WERI-Rb-1 (cell line): ENCODE measurements at regions not wholly inside any gene's neighbourhood (a gene's known extent, or its start where the extent isn't known, plus 50 kb on each side); places are given as distances from the start of the nearest gene placed in this dataset.

Source experiments
- DNase-seq: peaks from one replicate; pipeline ENCODE4 v3.0.0-alpha.2; 2020
- H3K27ac ChIP-seq: fragments of 250-450 bp; sonication (Bioruptor Pico); 2 replicates; pipeline ENCODE4 v1.5.1; 2020; ENCODE audit warnings: mild to moderate bottlenecking, moderate library complexity
- H3K27me3 ChIP-seq: fragments of 250-450 bp; sonication (Bioruptor Pico); 2 replicates; pipeline ENCODE4 v1.5.1; 2021; ENCODE audit warnings: mild to moderate bottlenecking, low read depth, moderate library complexity; ENCODE audit not compliant: insufficient read depth, severe bottlenecking
- H3K36me3 ChIP-seq: fragments of 250-450 bp; sonication (Bioruptor Pico); 2 replicates; pipeline ENCODE4 v1.5.1; 2020; ENCODE audit warnings: mild to moderate bottlenecking, moderate library complexity
- H3K4me3 ChIP-seq: 2 replicates; pipeline ENCODE4 v1.5.1; 2011; ENCODE audit warnings: low read depth, mild to moderate bottlenecking, control low read depth, low read length
- H3K9me3 ChIP-seq: fragments of 250-450 bp; sonication (Bioruptor Pico); 2 replicates; pipeline ENCODE4 v1.5.1; 2021; ENCODE audit warnings: mild to moderate bottlenecking, moderate library complexity; ENCODE audit not compliant: severe bottlenecking
- TF ChIP-seq, protein P1 (sequence below): IDR thresholded peaks from 2 replicates; pipeline ENCODE4 v1.5.1; 2011; ENCODE audit warnings: low read depth, mild to moderate bottlenecking, control low read depth, inconsistent platforms, low read length

DNA sequence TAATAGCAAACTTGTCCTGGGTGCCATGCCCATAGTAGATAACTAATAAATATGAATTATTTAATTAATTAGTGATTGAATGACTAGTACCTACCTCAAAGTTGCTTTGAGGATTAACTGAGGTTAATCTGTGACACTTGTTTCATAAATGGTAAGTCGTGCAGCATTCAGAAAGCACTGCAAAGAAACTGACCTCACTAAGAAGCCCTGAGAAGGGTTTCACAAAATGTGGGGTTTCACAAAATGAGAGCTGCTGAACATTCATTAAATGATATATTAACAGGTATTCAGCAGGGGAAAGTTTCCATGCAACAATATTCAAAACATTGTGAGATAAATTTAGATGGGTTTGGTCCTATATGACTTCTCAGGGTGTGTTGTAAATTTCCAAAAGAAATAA, 236.2 kb downstream of the OSR1 start:
- no peaks in the 10 kb centered on the region for H3K36me3 ChIP-seq
- H3K27ac ChIP-seq: no peak overlapping the region
- TF ChIP-seq, protein P1, sequence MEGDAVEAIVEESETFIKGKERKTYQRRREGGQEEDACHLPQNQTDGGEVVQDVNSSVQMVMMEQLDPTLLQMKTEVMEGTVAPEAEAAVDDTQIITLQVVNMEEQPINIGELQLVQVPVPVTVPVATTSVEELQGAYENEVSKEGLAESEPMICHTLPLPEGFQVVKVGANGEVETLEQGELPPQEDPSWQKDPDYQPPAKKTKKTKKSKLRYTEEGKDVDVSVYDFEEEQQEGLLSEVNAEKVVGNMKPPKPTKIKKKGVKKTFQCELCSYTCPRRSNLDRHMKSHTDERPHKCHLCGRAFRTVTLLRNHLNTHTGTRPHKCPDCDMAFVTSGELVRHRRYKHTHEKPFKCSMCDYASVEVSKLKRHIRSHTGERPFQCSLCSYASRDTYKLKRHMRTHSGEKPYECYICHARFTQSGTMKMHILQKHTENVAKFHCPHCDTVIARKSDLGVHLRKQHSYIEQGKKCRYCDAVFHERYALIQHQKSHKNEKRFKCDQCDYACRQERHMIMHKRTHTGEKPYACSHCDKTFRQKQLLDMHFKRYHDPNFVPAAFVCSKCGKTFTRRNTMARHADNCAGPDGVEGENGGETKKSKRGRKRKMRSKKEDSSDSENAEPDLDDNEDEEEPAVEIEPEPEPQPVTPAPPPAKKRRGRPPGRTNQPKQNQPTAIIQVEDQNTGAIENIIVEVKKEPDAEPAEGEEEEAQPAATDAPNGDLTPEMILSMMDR: no peak
- H3K27me3 ChIP-seq: peaks cover 90% of the 10 kb centered on the region
- H3K4me3 ChIP-seq: no peak overlapping the region
- no peaks in the 10 kb centered on the region for H3K9me3 ChIP-seq
- no peak for DNase-seq

DNA sequence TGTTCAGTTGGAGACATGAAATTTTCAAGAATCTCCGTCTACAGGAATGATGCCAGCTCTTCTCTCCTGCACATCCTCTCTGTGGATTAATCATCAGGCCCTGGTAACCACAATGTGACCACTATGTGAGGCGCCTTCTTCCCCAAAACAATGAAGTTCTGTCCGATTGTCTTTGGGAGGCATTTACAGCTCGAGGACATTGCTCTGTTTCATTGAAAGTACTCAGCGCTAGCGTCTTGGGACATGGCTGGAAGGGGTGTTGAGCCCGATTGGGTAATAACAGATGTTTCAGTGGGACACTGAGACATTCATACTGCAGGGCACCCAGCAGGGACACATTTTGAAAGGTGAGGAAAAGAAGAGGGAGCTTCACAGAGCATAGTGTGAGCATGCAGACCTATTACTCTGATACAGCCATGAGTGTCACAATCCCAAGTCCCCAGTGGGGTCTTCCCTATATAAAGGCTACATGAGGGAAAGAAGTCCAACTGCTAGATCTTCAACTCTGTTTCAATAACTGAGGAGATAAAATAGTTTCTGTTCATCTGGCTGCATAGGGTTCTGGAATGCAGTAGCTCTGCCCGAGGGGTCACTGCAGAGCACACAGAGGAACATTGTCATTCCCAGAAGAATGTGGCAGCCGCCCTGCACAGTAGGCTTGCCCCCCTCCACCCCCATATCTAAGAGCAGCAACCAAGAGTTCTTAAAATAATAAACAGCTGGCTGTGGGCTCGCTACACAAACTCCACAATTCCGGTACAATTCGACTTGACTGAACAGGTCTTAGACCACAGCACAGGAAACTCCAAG, 237.3 kb downstream of the OSR1 start:
- H3K27ac ChIP-seq: no peak overlapping the region
- no peak for DNase-seq
- TF ChIP-seq, protein P1: no peak
- no peaks in the 10 kb centered on the region for H3K36me3 ChIP-seq
- H3K4me3 ChIP-seq: no peak overlapping the region
- H3K27me3 ChIP-seq: peaks cover 84% of the 10 kb centered on the region
- no peaks in the 10 kb centered on the region for H3K9me3 ChIP-seq

DNA sequence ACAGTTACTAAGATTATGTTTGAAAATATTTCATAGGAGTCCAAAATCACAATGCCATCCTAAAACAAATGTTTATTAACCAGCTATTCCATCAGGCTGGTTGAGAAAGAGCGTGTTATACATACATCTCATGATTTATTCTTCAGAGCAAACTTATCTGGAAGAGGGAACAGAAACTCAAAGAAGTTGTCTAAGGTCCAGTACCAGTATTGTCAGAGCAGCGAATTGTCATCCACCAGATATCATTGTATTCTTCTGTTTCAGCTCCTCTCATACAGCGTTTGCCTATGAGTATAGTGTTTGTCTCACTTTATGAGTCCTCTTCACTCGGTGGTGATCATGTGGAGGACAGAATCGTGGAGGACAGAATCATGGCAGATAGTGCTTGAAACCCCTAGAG, 238.2 kb downstream of the OSR1 start:
- DNase-seq: no peak
- TF ChIP-seq, protein P1: no peak
- Histone ChIP-seq H3K27me3 (peaks cover 84% of the 10 kb centered on the region), H3K9me3 (no peaks in the 10 kb centered on the region), H3K4me3 (no peak overlapping the region), H3K27ac (no peak overlapping the region), H3K36me3 (no peaks in the 10 kb centered on the region)

DNA sequence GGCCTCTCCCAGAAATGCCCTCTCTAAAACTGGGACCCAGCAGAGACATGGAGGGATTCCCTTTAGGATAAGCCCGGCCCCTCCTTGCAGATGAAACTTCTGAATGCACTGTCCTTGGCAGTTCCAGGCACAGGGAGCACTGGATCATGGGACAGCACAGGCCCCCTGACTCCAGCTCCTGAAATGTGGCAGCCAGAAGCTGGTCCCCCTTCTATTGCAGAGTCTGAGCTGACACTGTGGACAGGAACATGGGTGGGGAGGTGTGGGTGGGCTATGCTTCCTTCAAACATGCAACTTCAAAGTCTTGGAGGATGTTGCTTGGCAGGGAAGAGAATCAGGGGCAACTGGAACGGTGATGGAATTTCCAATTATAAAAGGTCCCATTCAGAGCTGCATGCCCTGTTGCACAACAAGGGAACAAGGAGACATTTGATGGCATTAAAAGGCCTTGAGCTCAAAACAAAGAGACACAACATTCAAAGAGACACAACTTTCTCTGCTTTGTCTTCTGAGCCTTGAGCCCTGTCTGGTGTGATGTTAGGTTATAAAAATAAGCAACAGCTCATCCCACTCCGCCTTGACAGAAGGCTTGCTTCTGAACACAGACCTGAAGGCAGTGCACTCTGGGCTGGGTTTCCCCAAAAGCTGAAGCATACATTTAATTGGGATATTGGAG, 239.0 kb downstream of the OSR1 start:
- Histone ChIP-seq H3K9me3 (no peaks in the 10 kb centered on the region), H3K4me3 (no peak overlapping the region), H3K27me3 (peaks cover 82% of the 10 kb centered on the region), H3K27ac (no peak overlapping the region), H3K36me3 (no peaks in the 10 kb centered on the region)
- TF ChIP-seq, protein P1: no peak
- no peak for DNase-seq

DNA sequence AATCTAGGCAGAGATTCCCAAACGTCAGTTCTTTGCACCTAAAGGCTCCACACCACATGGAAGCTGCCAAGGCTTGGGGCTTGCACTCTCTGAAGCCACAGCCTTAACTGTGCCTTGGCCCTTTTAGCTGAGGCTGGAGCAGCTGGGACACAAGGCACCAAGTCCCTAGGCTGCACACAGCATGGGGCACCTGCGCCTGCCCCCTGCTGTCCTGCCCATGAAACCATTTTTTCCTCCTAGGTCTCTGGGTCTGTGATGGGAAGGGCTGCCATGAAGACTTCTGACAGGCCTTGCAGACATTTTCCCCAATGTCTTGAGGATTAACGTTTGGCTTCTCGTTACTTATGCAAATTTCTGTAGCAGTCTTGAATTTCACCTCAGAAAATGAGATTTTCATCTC, 241.5 kb downstream of the OSR1 start:
- Histone ChIP-seq H3K27me3 (peaks cover 62% of the 10 kb centered on the region), H3K4me3 (no peak overlapping the region), H3K36me3 (no peaks in the 10 kb centered on the region), H3K9me3 (no peaks in the 10 kb centered on the region), H3K27ac (no peak overlapping the region)
- TF ChIP-seq, protein P1: peak; percentile 42; the same call in 1 of the 2 replicates
- no peak for DNase-seq
